ENCODE measurements at regions not wholly inside any gene's neighbourhood (a gene's known extent, or its start where the extent isn't known, plus 50 kb on each side); places are given as distances from the start of the nearest gene placed in this dataset.

GRCh38 chr1:212555426-212555825, 53.1 kb upstream of the ATF3 start:
- ATAC-seq (replicated peaks; ENCODE audit: extremely low read depth, poor library complexity, severe bottlenecking), result no peak
- Mint-ChIP-seq H3K4me3 (no peak overlapping the region), H3K4me1 (peaks cover 5% of the 10 kb centered on the region), H3K9me3 (no peaks in the 10 kb centered on the region), H3K27me3 (peaks cover 28% of the 10 kb centered on the region), H3K36me3 (ENCODE audit: insufficient read depth) (peaks cover 2% of the 10 kb centered on the region), H3K27ac (ENCODE audit: low read depth) (no peak overlapping the region)
- DNase-seq (ENCODE audit: low spot score in 2 of 2), result no peak

GRCh38 chr1:212556822-212557549, 51.6 kb upstream of the ATF3 start:
- Mint-ChIP-seq H3K27ac (ENCODE audit: low read depth) (no peak overlapping the region), H3K36me3 (ENCODE audit: insufficient read depth) (peaks cover 2% of the 10 kb centered on the region), H3K9me3 (no peaks in the 10 kb centered on the region), H3K27me3 (peaks cover 12% of the 10 kb centered on the region), H3K4me3 (no peak overlapping the region), H3K4me1 (peaks cover 5% of the 10 kb centered on the region)
- DNase-seq (ENCODE audit: low spot score in 2 of 2), result no peak
- no peak for ATAC-seq (replicated peaks; ENCODE audit: extremely low read depth, poor library complexity, severe bottlenecking)

GRCh38 chr1:212557739-212558692, 50.5 kb upstream of the ATF3 start:
- H3K4me3 Mint-ChIP-seq, result peak overlapping the region; percentile 75
- no peak overlapping the region for H3K27ac Mint-ChIP-seq (ENCODE audit: low read depth)
- DNase-seq (ENCODE audit: low spot score in 2 of 2), result no peak
- peaks cover 5% of the 10 kb centered on the region for H3K4me1 Mint-ChIP-seq
- peaks cover 8% of the 10 kb centered on the region for H3K27me3 Mint-ChIP-seq
- no peaks in the 10 kb centered on the region for H3K36me3 Mint-ChIP-seq (ENCODE audit: insufficient read depth)
- H3K9me3 Mint-ChIP-seq, result peaks cover 4% of the 10 kb centered on the region
- peak; percentile 44 for ATAC-seq (replicated peaks; ENCODE audit: extremely low read depth, poor library complexity, severe bottlenecking)

- Mint-ChIP-seq H3K27me3 (peaks cover 8% of the 10 kb centered on the region), H3K27ac (ENCODE audit: low read depth) (peak overlapping the region; percentile 91), H3K4me1 (peaks cover 5% of the 10 kb centered on the region), H3K4me3 (peak overlapping the region; percentile 75), H3K36me3 (ENCODE audit: insufficient read depth) (no peaks in the 10 kb centered on the region), H3K9me3 (peaks cover 5% of the 10 kb centered on the region)
- ATAC-seq (replicated peaks; ENCODE audit: extremely low read depth, poor library complexity, severe bottlenecking) (peak; percentile 95), DNase-seq (ENCODE audit: low spot score in 2 of 2) (peak; percentile 81 to 84)
Measured at GRCh38 chr1:212558693-212559480, 49.7 kb upstream of the ATF3 start.
